Sigmoid colon (tissue), 4 donors: ENCODE measurements at regions not wholly inside any gene's neighbourhood (a gene's known extent, or its start where the extent isn't known, plus 50 kb on each side); places are given as distances from the start of the nearest gene placed in this dataset.

ENCODE experiments used
- EP300 ChIP-seq, 4 donors: sonication (generic); formaldehyde crosslinking; IDR thresholded peaks; one replicate each; pipeline ENCODE4 v1.6.1; 2017; ENCODE audit warnings: antibody characterized with exemption in 4 of 4
- POLR2A ChIP-seq, 2 donors: fragments of 450-650 bp; IDR thresholded peaks; one replicate each; pipeline ENCODE4 v1.6.1; 2016; ENCODE audit warnings: antibody characterized with exemption in 2 of 2, mild to moderate bottlenecking in 2 of 2, moderate library complexity in 2 of 2
- POLR2AphosphoS5 ChIP-seq, 4 donors: sonication (generic); formaldehyde crosslinking; IDR thresholded peaks; one replicate each; pipeline ENCODE4 v1.6.1; 2017; ENCODE audit warnings: antibody characterized with exemption in 4 of 4
- TF ChIP-seq, protein P1 (sequence below), 4 experiments: fragments of 450-650 bp in 3 of 4; fragments of 200-600 bp in 1 of 4; IDR thresholded peaks; one replicate each; pipeline ENCODE4 v1.5.1; 2016 to 2019; ENCODE audit warnings: antibody characterized with exemption in 4 of 4, mild to moderate bottlenecking in 3 of 4, moderate library complexity in 2 of 4

DNA sequence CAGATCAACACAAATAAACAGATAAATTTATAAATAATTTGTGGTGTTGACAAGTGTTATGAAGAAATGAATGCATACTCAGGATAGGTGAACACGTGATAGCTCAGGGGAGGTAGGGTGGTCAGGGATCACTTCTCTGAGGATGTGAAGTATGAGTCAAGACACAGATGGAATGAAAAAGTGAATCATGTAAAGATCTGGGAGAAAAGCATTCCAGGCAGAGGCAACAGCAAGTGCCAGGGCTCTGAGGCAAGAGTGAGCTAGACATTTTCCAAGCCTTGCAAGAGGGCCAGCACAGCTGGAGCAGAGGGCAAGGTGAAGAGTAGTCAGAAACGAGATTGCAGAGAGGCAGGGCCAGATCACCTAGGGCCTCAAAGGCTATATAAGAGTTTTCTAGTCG is 177.8 kb downstream of the WNT5A start:
- TF ChIP-seq POLR2A (IDR thresholded peaks at IDR 0.05) (no peak), EP300 (IDR thresholded peaks at IDR 0.05) (no peak), POLR2AphosphoS5 (IDR thresholded peaks at IDR 0.05) (no peak)
- TF ChIP-seq, protein P1, sequence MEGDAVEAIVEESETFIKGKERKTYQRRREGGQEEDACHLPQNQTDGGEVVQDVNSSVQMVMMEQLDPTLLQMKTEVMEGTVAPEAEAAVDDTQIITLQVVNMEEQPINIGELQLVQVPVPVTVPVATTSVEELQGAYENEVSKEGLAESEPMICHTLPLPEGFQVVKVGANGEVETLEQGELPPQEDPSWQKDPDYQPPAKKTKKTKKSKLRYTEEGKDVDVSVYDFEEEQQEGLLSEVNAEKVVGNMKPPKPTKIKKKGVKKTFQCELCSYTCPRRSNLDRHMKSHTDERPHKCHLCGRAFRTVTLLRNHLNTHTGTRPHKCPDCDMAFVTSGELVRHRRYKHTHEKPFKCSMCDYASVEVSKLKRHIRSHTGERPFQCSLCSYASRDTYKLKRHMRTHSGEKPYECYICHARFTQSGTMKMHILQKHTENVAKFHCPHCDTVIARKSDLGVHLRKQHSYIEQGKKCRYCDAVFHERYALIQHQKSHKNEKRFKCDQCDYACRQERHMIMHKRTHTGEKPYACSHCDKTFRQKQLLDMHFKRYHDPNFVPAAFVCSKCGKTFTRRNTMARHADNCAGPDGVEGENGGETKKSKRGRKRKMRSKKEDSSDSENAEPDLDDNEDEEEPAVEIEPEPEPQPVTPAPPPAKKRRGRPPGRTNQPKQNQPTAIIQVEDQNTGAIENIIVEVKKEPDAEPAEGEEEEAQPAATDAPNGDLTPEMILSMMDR (IDR thresholded peaks at IDR 0.05): no peak
